PC-3 (cell line): ENCODE measurements at regions not wholly inside any gene's neighbourhood (a gene's known extent, or its start where the extent isn't known, plus 50 kb on each side); places are given as distances from the start of the nearest gene placed in this dataset.

Source experiments
- CTCF ChIP-seq: fragments of 300-600 bp; sonication (generic); conservative IDR thresholded peaks from 2 replicates; pipeline ENCODE4 v1.5.1; 2017; ENCODE audit warnings: antibody characterized with exemption, low read depth, mild to moderate bottlenecking, low read length
- EZH2 ChIP-seq: fragments of 300-600 bp; sonication (generic); IDR thresholded peaks from one replicate; pipeline ENCODE4 v1.6.1; 2017; ENCODE audit warnings: antibody characterized with exemption, mild to moderate bottlenecking, low read length; ENCODE audit not compliant: unreplicated experiment
- EZH2phosphoT487 ChIP-seq: fragments of 300-600 bp; sonication (generic); IDR thresholded peaks from 2 replicates; pipeline ENCODE4 v1.6.1; 2018; ENCODE audit warnings: mild to moderate bottlenecking, antibody characterized with exemption, low read length, borderline replicate concordance

DNA sequence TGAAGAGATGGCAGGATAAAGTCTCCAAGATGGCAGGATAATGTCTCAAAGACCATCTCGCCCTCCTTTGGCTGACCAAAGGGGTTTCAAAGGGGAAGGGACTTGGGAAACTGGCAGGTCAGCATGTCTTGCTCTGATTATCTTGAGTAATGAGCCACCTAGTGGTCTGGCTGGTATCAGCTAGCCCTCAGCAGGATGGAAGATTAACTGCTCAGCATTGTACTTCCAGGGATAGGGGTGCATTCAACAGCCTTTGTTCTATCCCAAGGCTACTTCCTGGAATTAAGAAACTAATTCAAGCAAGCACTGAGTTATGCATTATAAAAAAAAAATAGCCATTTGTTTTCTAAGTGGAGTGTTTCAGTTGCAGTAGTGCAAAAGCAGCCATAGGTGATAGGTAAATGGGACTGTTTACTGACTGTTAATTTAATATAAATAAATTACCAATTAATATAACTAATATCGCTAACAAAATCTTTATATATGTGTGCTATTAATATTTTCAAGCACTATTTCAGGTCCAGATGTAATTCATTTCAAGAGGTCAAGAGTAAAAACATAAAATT, 555.5 kb downstream of the CDH9 start:
- peak; percentile 90 for TF ChIP-seq CTCF
- no peak for TF ChIP-seq EZH2
- no peak for TF ChIP-seq EZH2phosphoT487
